ENCODE measurements at regions not wholly inside any gene's neighbourhood (a gene's known extent, or its start where the extent isn't known, plus 50 kb on each side); places are given as distances from the start of the nearest gene placed in this dataset.
"Not testable (repeated sequence)": the region's sequence is repeated elsewhere in the genome, so short reads cannot be mapped to it uniquely, and the experiment has no call there.

- no peak for DNase-seq
Measured at GRCh38 chr4:115187136-115187535, 73.7 kb upstream of the NDST4 start.

GRCh38 chr4:115179438-115180062 is 66.1 kb upstream of the NDST4 start:
- DNase-seq: not testable (repeated sequence)

- not testable (repeated sequence) for DNase-seq
Measured at GRCh38 chr4:115178687-115179086, 65.3 kb upstream of the NDST4 start.

DNA sequence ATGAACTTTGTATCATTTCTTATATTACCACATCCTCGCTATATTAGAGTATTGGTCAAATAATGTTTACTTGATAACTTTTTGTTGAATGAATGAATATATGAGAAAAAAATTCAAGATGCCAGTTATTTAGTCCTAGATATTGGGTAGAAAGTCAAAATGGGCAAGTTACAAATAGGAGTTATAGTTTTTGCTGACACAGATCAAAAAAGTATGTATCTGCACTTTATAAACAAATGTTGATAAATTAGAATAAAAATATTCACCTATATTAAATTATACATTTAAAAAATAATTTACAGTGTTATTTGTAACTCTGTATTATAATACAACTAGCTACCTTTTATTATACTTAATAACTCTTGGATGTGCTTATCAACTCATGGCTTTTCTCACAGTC is 57.8 kb upstream of the NDST4 start:
- no peak for DNase-seq

DNA sequence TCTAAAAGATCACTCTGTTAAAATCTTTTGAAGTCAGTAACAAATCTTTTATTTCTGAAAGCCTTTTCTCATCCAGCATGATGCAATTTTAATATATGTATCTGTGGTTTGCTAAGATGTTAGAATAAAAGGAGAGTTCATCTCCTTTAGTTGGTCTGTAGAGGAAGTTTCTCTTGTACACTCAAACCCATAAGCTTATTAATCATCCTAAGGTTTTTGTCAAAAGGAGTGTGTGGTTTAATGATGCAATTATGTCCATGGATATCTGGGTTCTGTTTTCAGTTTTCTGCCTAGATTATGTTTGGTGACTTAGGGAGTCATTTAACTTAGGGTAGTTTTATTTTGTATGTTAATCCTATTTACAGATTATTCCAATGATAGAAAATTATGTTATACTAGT is 52.1 kb upstream of the NDST4 start:
- no peak for DNase-seq

Data from NCI-H1092 (cell line).